Omental fat pad (tissue), 3 donors: ENCODE measurements at regions not wholly inside any gene's neighbourhood (a gene's known extent, or its start where the extent isn't known, plus 50 kb on each side); places are given as distances from the start of the nearest gene placed in this dataset.

Source experiments
- ATAC-seq: fragments of 150-250 bp; one replicate; pipeline ENCODE4 v1.9.1; 2016; ENCODE audit warnings: mild to moderate bottlenecking, moderate library complexity; ENCODE audit not compliant: low FRiP score
- DNase-seq: peaks from one replicate; pipeline ENCODE4 v3.0.0-alpha.2; 2019; ENCODE audit warnings: low spot score
- CTCF ChIP-seq, 3 donors: fragments of 450-650 bp; IDR thresholded peaks; one replicate each; pipeline ENCODE4 v1.5.1; 2016 to 2017; ENCODE audit warnings: antibody characterized with exemption in 3 of 3, mild to moderate bottlenecking in 3 of 3, moderate library complexity in 2 of 3

GRCh38 chr3:167163580-167163979 lies 216.5 kb downstream of the ZBBX start:
- no peak for ATAC-seq
- TF ChIP-seq CTCF (IDR thresholded peaks at IDR 0.05) = no peak
- no peak for DNase-seq

GRCh38 chr3:167162083-167162482 lies 218.0 kb downstream of the ZBBX start:
- ATAC-seq (no peak), DNase-seq (no peak)
- TF ChIP-seq CTCF (IDR thresholded peaks at IDR 0.05) = no peak

GRCh38 chr3:167160781-167161180 lies 219.3 kb downstream of the ZBBX start:
- no peak for DNase-seq
- no peak for TF ChIP-seq CTCF (IDR thresholded peaks at IDR 0.05)
- no peak for ATAC-seq

- TF ChIP-seq CTCF (IDR thresholded peaks at IDR 0.05) = no peak
- no peak for DNase-seq
- no peak for ATAC-seq
Observed at GRCh38 chr3:167151636-167152035, 228.5 kb downstream of the ZBBX start.

- ATAC-seq (no peak), DNase-seq (no peak)
- TF ChIP-seq CTCF (IDR thresholded peaks at IDR 0.05) = no peak
Observed at GRCh38 chr3:167148136-167148535, 232.0 kb downstream of the ZBBX start.

GRCh38 chr3:167146911-167147310 lies 233.2 kb downstream of the ZBBX start:
- ATAC-seq (no peak), DNase-seq (no peak)
- no peak for TF ChIP-seq CTCF (IDR thresholded peaks at IDR 0.05)

- TF ChIP-seq CTCF (IDR thresholded peaks at IDR 0.05) = no peak
- no peak for DNase-seq
- ATAC-seq = no peak
Observed at GRCh38 chr3:167125612-167126407, 254.3 kb downstream of the ZBBX start.
